HepG2 (cell line): ENCODE measurements at regions not wholly inside any gene's neighbourhood (a gene's known extent, or its start where the extent isn't known, plus 50 kb on each side); places are given as distances from the start of the nearest gene placed in this dataset.

Source experiments
- ATAC-seq: fragments of 200-7000 bp; cut with Tn5 transposase; 3 replicates; pipeline ENCODE4 v1.9.1; 2020; ENCODE audit warnings: mild to moderate bottlenecking, moderate library complexity
- BruUV-seq: library from RNA; stranded (reverse); fragments of 400-500 nt; replicated peaks from 2 replicates; lab custom pipeline; 2021; lab: Mats Ljungman, UMichigan
- CTCF ChIA-PET: fragments of 300-600 bp; formaldehyde crosslinking; extraction: SDS; loops from one replicate; lab custom pipeline; 2021; ENCODE audit warnings: low total read pairs, inconsistent platforms, low intra/inter-chr PET ratio; lab: Yijun Ruan, JAX
- POLR2A ChIA-PET: fragments of 350-600 bp; sonication (Branson Sonifier 250); formaldehyde crosslinking; loops from one replicate; lab custom pipeline; 2020; ENCODE audit warnings: antibody characterized with exemption, inconsistent platforms; lab: Yijun Ruan, JAX
- DNase-seq: peaks from one replicate; pipeline ENCODE4 v3.0.0-alpha.2; 2015; ENCODE audit warnings: low spot score
- FAIRE-seq: peaks from 3 replicates; lab custom pipeline; 2011; peaks lifted over from hg19 to GRCh38; lab: Jason Lieb, UNC
- H2AFZ ChIP-seq: one replicate; pipeline ENCODE4 v1.6.1; 2011; ENCODE audit warnings: low read length, inconsistent platforms
- H3K27ac ChIP-seq: fragments of 300-600 bp; 3 replicates; pipeline ENCODE4 v1.8.0; 2011; ENCODE audit warnings: mixed run types, mild to moderate bottlenecking, mixed read lengths, low read length, inconsistent platforms; ENCODE audit not compliant: insufficient read depth; ENCODE audit errors: extremely low read length
- H3K27me3 ChIP-seq, 2 experiments: fragments of 200-600 bp in 1 of 2; 2 replicates in 1 of 2; 3 replicates in 1 of 2; pipeline versions ENCODE4 v1.6.0 to v1.8.0; 2011; ENCODE audit warnings: low read length in 2 of 2, mild to moderate bottlenecking in 2 of 2, moderate library complexity in 2 of 2, inconsistent platforms in 1 of 2; ENCODE audit not compliant: insufficient read depth in 2 of 2, control insufficient read depth in 1 of 2
- H3K36me3 ChIP-seq, 2 experiments: fragments of 200-600 bp in 1 of 2; replicated peaks in 1 of 2; 2 replicates in 1 of 2; 3 replicates in 1 of 2; pipeline versions ENCODE4 v1.5.1 to v1.8.0; 2011; ENCODE audit warnings: low read length in 2 of 2, inconsistent platforms in 1 of 2; ENCODE audit not compliant: insufficient read depth in 2 of 2, control insufficient read depth in 1 of 2
- H3K4me1 ChIP-seq: 2 replicates; pipeline ENCODE4 v1.5.1; 2012; ENCODE audit warnings: low read length, inconsistent platforms; ENCODE audit not compliant: insufficient read depth
- H3K4me2 ChIP-seq: 2 replicates; pipeline ENCODE4 v1.6.0; 2011; ENCODE audit warnings: low read depth, low read length, inconsistent platforms
- H3K4me3 ChIP-seq, 3 experiments: fragments of 200-600 bp in 1 of 3; sonication (generic), shearing (Covaris generic) in 1 of 3; replicated peaks in 1 of 3; 2 replicates each; pipeline ENCODE4 v1.5.1; 2011 to 2016; ENCODE audit warnings: low read length in 3 of 3, inconsistent platforms in 2 of 3, low read depth in 2 of 3, mild to moderate bottlenecking in 2 of 3, control low read depth in 1 of 3, mixed read lengths in 1 of 3; ENCODE audit not compliant: insufficient read depth in 1 of 3
- H3K79me2 ChIP-seq: one replicate; pipeline ENCODE4 v1.6.1; 2011; ENCODE audit warnings: low read length, inconsistent platforms; ENCODE audit not compliant: insufficient read depth
- H3K9ac ChIP-seq: 2 replicates; pipeline ENCODE4 v1.6.0; 2011; ENCODE audit warnings: mild to moderate bottlenecking, low read depth, low read length, inconsistent platforms; ENCODE audit not compliant: insufficient read depth
- H3K9me3 ChIP-seq: 2 replicates; pipeline ENCODE4 v1.5.1; 2012; ENCODE audit warnings: mild to moderate bottlenecking, low read length
- H4K20me1 ChIP-seq: 2 replicates; pipeline ENCODE4 v1.6.0; 2011; ENCODE audit warnings: inconsistent platforms, mild to moderate bottlenecking, low read length, moderate library complexity; ENCODE audit not compliant: insufficient read depth
- CBFB ChIP-seq: sonication (generic); formaldehyde crosslinking; IDR thresholded peaks from 2 replicates; pipeline ENCODE4 v1.4.0; 2020; ENCODE audit warnings: missing genetic modification reagents
- GTF3A ChIP-seq: sonication (generic); formaldehyde crosslinking; conservative IDR thresholded peaks from 2 replicates; pipeline ENCODE4 v1.4.0; 2020; ENCODE audit warnings: mild to moderate bottlenecking, missing genetic modification reagents
- KLF12 ChIP-seq: sonication (generic); formaldehyde crosslinking; IDR thresholded peaks from 2 replicates; pipeline ENCODE4 v1.4.0; 2020; ENCODE audit warnings: missing genetic modification reagents, borderline replicate concordance
- KMT2B ChIP-seq: IDR thresholded peaks from 2 replicates; pipeline ENCODE4 v1.6.1; 2016; ENCODE audit warnings: missing genetic modification reagents, missing compliant biosample characterization
- MATR3 ChIP-seq: sonication (generic); formaldehyde crosslinking; IDR thresholded peaks from 2 replicates; pipeline ENCODE4 v1.4.0; 2020; ENCODE audit warnings: missing genetic modification reagents
- NFYC ChIP-seq: IDR thresholded peaks from 2 replicates; pipeline ENCODE4 v1.6.1; 2016; ENCODE audit warnings: missing genetic modification reagents, missing compliant biosample characterization
- RXRB ChIP-seq: IDR thresholded peaks from 2 replicates; pipeline ENCODE4 v1.6.1; 2016; ENCODE audit warnings: borderline replicate concordance, missing genetic modification reagents, missing compliant biosample characterization
- U2AF2 ChIP-seq: fragments of 200-400 bp; formaldehyde crosslinking; IDR thresholded peaks from 2 replicates; pipeline ENCODE4 v1.6.1; 2017; ENCODE audit warnings: low read depth, mild to moderate bottlenecking, low read length
- ZMYM2 ChIP-seq: sonication (generic); formaldehyde crosslinking; IDR thresholded peaks from 2 replicates; pipeline ENCODE4 v1.8.0; 2022; ENCODE audit warnings: mild to moderate bottlenecking, missing genetic modification reagents
- ZNF44 ChIP-seq: sonication (generic); formaldehyde crosslinking; IDR thresholded peaks from 2 replicates; pipeline ENCODE4 v1.5.1; 2020; ENCODE audit warnings: mild to moderate bottlenecking, missing genetic modification reagents
- in situ Hi-C: cut with HindIII; loops from 2 replicates; pipeline ENCODE4 v1.10.0; 2017; ENCODE audit warnings: low pct_unique_long_range_greater_than_20kb; ENCODE audit not compliant: extremely low pct_ligation_motif_present
- intact Hi-C: fragments of 100-400 bp; cut with micrococcal nuclease; formaldehyde crosslinking; loops from one replicate; pipeline ENCODE4 v1.10.0; 2022; ENCODE audit not compliant: unreplicated experiment
- TF ChIP-seq, protein P1 (sequence below): sonication (generic); formaldehyde crosslinking; IDR thresholded peaks from 2 replicates; pipeline ENCODE4 v1.4.0; 2020; ENCODE audit warnings: missing genetic modification reagents, borderline replicate concordance
- TF ChIP-seq, protein P2 (sequence below): sonication (generic); formaldehyde crosslinking; IDR thresholded peaks from 2 replicates; pipeline ENCODE4 v1.5.1; 2020; ENCODE audit warnings: mild to moderate bottlenecking, missing genetic modification reagents
- TF ChIP-seq, protein P3 (sequence below): sonication (generic); formaldehyde crosslinking; IDR thresholded peaks from 2 replicates; pipeline ENCODE4 v1.4.0; 2020; ENCODE audit warnings: low read depth, mild to moderate bottlenecking, missing genetic modification reagents
- TF ChIP-seq, protein P4 (sequence below): sonication (generic); formaldehyde crosslinking; IDR thresholded peaks from 2 replicates; pipeline ENCODE4 v1.9.0; 2021; ENCODE audit warnings: missing genetic modification reagents, borderline replicate concordance

DNA sequence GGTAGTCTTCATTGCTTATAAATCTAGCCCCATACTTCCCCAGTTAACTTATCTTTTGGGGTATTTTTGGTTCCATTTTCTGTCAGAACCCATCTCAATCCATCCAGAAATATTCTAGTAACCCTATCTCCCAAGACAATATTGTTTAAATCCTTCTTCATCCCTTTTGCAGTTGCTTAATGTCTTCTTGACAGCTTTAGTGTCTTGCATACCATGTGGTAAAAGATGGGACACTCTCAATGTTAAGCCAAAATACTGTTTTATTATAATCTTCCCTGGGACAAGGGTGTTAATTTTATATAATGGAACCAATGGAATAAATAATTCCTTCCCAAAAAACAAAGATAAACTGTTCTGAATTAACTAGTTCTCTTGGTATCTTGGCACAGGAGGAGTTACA lies 450.2 kb downstream of the CCER1 start (continued):
- TF ChIP-seq, protein P1, sequence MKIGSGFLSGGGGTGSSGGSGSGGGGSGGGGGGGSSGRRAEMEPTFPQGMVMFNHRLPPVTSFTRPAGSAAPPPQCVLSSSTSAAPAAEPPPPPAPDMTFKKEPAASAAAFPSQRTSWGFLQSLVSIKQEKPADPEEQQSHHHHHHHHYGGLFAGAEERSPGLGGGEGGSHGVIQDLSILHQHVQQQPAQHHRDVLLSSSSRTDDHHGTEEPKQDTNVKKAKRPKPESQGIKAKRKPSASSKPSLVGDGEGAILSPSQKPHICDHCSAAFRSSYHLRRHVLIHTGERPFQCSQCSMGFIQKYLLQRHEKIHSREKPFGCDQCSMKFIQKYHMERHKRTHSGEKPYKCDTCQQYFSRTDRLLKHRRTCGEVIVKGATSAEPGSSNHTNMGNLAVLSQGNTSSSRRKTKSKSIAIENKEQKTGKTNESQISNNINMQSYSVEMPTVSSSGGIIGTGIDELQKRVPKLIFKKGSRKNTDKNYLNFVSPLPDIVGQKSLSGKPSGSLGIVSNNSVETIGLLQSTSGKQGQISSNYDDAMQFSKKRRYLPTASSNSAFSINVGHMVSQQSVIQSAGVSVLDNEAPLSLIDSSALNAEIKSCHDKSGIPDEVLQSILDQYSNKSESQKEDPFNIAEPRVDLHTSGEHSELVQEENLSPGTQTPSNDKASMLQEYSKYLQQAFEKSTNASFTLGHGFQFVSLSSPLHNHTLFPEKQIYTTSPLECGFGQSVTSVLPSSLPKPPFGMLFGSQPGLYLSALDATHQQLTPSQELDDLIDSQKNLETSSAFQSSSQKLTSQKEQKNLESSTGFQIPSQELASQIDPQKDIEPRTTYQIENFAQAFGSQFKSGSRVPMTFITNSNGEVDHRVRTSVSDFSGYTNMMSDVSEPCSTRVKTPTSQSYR (CRISPR knock-in tag) = no peak
- TF ChIP-seq CBFB (CRISPR knock-in tag) = no peak
- TF ChIP-seq KMT2B (CRISPR knock-in tag) = no peak
- no peak for TF ChIP-seq RXRB (CRISPR knock-in tag)
- no peak for TF ChIP-seq MATR3 (CRISPR knock-in tag)
- TF ChIP-seq ZNF44 (CRISPR knock-in tag) = no peak

DNA sequence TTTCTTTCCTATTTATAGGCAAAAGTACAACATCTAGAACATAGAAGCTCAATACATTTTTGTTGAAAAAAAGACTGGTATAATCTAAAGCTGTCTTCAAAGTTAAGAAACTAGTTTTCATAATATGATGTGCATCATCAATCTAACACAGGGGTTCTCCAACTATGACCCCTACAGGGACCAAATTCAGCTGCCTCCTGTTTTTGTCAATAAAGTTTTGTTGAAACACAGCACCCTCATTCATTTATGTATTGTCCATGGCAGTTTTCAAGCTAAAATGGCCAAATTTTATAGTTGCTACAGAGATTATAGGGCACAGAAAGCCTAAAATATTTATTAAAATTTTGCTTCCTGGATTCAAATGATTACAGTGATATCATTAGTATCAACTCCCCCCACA lies 452.9 kb downstream of the CCER1 start:
- Histone ChIP-seq H3K9ac (no peak overlapping the region), H2AFZ (no peak overlapping the region), H4K20me1 (no peaks in the 10 kb centered on the region)
- TF ChIP-seq ZMYM2 = no peak
- no peak for TF ChIP-seq GTF3A
- no peak for TF ChIP-seq KLF12 (CRISPR knock-in tag)
- no peak for TF ChIP-seq U2AF2
- TF ChIP-seq, protein P2, sequence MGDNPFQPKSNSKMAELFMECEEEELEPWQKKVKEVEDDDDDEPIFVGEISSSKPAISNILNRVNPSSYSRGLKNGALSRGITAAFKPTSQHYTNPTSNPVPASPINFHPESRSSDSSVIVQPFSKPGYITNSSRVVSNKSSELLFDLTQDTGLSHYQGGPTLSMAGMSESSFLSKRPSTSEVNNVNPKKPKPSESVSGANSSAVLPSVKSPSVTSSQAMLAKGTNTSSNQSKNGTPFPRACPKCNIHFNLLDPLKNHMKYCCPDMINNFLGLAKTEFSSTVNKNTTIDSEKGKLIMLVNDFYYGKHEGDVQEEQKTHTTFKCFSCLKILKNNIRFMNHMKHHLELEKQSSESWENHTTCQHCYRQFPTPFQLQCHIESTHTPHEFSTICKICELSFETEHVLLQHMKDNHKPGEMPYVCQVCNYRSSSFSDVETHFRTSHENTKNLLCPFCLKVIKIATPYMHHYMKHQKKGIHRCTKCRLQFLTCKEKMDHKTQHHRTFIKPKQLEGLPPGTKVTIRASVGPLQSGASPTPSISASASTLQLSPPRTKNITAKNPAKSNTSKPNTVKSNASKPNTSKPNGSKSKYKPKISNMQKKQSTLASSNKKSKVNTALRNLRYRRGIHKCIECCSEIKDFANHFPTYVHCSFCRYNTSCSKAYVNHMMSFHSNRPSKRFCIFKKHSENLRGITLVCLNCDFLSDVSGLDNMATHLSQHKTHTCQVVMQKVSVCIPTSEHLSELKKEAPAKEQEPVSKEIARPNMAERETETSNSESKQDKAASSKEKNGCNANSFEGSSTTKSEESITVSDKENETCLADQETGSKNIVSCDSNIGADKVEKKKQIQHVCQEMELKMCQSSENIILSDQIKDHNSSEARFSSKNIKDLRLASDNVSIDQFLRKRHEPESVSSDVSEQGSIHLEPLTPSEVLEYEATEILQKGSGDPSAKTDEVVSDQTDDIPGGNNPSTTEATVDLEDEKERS (CRISPR knock-in tag) = no peak
- TF ChIP-seq, protein P3, sequence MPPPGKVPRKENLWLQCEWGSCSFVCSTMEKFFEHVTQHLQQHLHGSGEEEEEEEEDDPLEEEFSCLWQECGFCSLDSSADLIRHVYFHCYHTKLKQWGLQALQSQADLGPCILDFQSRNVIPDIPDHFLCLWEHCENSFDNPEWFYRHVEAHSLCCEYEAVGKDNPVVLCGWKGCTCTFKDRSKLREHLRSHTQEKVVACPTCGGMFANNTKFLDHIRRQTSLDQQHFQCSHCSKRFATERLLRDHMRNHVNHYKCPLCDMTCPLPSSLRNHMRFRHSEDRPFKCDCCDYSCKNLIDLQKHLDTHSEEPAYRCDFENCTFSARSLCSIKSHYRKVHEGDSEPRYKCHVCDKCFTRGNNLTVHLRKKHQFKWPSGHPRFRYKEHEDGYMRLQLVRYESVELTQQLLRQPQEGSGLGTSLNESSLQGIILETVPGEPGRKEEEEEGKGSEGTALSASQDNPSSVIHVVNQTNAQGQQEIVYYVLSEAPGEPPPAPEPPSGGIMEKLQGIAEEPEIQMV = no peak
- TF ChIP-seq NFYC (CRISPR knock-in tag) = no peak
- TF ChIP-seq, protein P4, sequence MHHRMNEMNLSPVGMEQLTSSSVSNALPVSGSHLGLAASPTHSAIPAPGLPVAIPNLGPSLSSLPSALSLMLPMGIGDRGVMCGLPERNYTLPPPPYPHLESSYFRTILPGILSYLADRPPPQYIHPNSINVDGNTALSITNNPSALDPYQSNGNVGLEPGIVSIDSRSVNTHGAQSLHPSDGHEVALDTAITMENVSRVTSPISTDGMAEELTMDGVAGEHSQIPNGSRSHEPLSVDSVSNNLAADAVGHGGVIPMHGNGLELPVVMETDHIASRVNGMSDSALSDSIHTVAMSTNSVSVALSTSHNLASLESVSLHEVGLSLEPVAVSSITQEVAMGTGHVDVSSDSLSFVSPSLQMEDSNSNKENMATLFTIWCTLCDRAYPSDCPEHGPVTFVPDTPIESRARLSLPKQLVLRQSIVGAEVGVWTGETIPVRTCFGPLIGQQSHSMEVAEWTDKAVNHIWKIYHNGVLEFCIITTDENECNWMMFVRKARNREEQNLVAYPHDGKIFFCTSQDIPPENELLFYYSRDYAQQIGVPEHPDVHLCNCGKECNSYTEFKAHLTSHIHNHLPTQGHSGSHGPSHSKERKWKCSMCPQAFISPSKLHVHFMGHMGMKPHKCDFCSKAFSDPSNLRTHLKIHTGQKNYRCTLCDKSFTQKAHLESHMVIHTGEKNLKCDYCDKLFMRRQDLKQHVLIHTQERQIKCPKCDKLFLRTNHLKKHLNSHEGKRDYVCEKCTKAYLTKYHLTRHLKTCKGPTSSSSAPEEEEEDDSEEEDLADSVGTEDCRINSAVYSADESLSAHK (CRISPR knock-in tag) = no peak
- TF ChIP-seq, all 625 proteins: peak for 0
- BruUV-seq = no TSS peak
- Histone ChIP-seq H3K27me3 (no peaks in the 10 kb centered on the region), H3K79me2 (no peaks in the 10 kb centered on the region), H3K9me3 (peaks cover 8% of the 10 kb centered on the region; the same call in 1 of the 2 replicates), H3K4me1 (peaks cover 16% of the 10 kb centered on the region), H3K4me2 (no peak overlapping the region), H3K4me3 (no peak overlapping the region), H3K27ac (no peak overlapping the region), H3K36me3 (no peaks in the 10 kb centered on the region)
- FAIRE-seq (no peak), ATAC-seq (no peak), DNase-seq (no peak)
- in situ Hi-C loops (no loop called here), intact Hi-C loops (no loop called here)
- ChIA-PET CTCF (no interaction called here), POLR2A (no interaction called here)
